Ishikawa (cell line): ENCODE measurements at regions not wholly inside any gene's neighbourhood (a gene's known extent, or its start where the extent isn't known, plus 50 kb on each side); places are given as distances from the start of the nearest gene placed in this dataset.

Source experiments
- CEBPB ChIP-seq: IDR thresholded peaks from 2 replicates; pipeline ENCODE4 v1.6.1; 2012
- CREB1 ChIP-seq: IDR thresholded peaks from 2 replicates; pipeline ENCODE4 v1.6.1; 2012; ENCODE audit warnings: low read depth
- EGR1 ChIP-seq: IDR thresholded peaks from 2 replicates; pipeline ENCODE4 v1.6.1; 2012
- EP300 ChIP-seq: IDR thresholded peaks from 2 replicates; pipeline ENCODE4 v1.6.1; 2012; ENCODE audit warnings: borderline replicate concordance
- FOXM1 ChIP-seq: IDR thresholded peaks from 2 replicates; pipeline ENCODE4 v1.6.1; 2012; ENCODE audit warnings: low read depth, borderline replicate concordance
- MAX ChIP-seq: IDR thresholded peaks from 2 replicates; pipeline ENCODE4 v1.6.1; 2012
- NFIC ChIP-seq: IDR thresholded peaks from 2 replicates; pipeline ENCODE4 v1.6.1; 2012
- RAD21 ChIP-seq: IDR thresholded peaks from 2 replicates; pipeline ENCODE4 v1.6.1; 2012; ENCODE audit warnings: low read depth
- REST ChIP-seq: IDR thresholded peaks from 2 replicates; pipeline ENCODE4 v1.6.1; 2012; ENCODE audit warnings: low read depth, mild to moderate bottlenecking
- TAF1 ChIP-seq: IDR thresholded peaks from 2 replicates; pipeline ENCODE4 v1.6.1; 2012; ENCODE audit warnings: low read depth, mild to moderate bottlenecking
- TCF12 ChIP-seq: IDR thresholded peaks from 2 replicates; pipeline ENCODE4 v1.6.1; 2012; ENCODE audit warnings: low read depth
- TEAD4 ChIP-seq: IDR thresholded peaks from 2 replicates; pipeline ENCODE4 v1.6.1; 2012
- USF1 ChIP-seq: IDR thresholded peaks from 2 replicates; pipeline ENCODE4 v1.6.1; 2012
- YY1 ChIP-seq: IDR thresholded peaks from 2 replicates; pipeline ENCODE4 v1.6.1; 2012; ENCODE audit warnings: low read depth
- ZBTB7A ChIP-seq: IDR thresholded peaks from 2 replicates; pipeline ENCODE4 v1.6.1; 2012; ENCODE audit warnings: low read depth

GRCh38 chr5:89956838-89957237 is 452.7 kb downstream of the CETN3 start:
- no peak for TF ChIP-seq USF1
- no peak for TF ChIP-seq TAF1
- no peak for TF ChIP-seq TCF12
- TF ChIP-seq FOXM1, result no peak
- TF ChIP-seq YY1, result no peak
- no peak for TF ChIP-seq MAX
- TF ChIP-seq EP300, result no peak
- TF ChIP-seq CEBPB, result no peak
- TF ChIP-seq EGR1, result no peak
- no peak for TF ChIP-seq REST
- TF ChIP-seq NFIC, result no peak
- no peak for TF ChIP-seq CREB1
- TF ChIP-seq RAD21, result no peak
- TF ChIP-seq TEAD4, result no peak

GRCh38 chr5:89954916-89955315 is 454.6 kb downstream of the CETN3 start:
- no peak for TF ChIP-seq TAF1

GRCh38 chr5:89951876-89952275 is 457.7 kb downstream of the CETN3 start:
- TF ChIP-seq REST (no peak), CEBPB (no peak), TCF12 (no peak), NFIC (no peak), EGR1 (no peak), MAX (no peak), USF1 (no peak), FOXM1 (no peak), TAF1 (no peak), ZBTB7A (no peak), EP300 (no peak)

GRCh38 chr5:89950234-89950633 is 459.3 kb downstream of the CETN3 start:
- TF ChIP-seq FOXM1 (no peak), CREB1 (no peak), USF1 (no peak), CEBPB (no peak), ZBTB7A (no peak), YY1 (no peak), RAD21 (no peak), EP300 (no peak), NFIC (no peak), EGR1 (no peak), TEAD4 (no peak), TAF1 (no peak), TCF12 (no peak), REST (no peak), MAX (no peak)
